DMS153 (cell line): ENCODE measurements at regions not wholly inside any gene's neighbourhood (a gene's known extent, or its start where the extent isn't known, plus 50 kb on each side); places are given as distances from the start of the nearest gene placed in this dataset.
"Not testable (repeated sequence)": the region's sequence is repeated elsewhere in the genome, so short reads cannot be mapped to it uniquely, and the experiment has no call there.

Experiments
- DNase-seq: peaks from one replicate; lab custom pipeline; 2025; lab: John Stamatoyannopoulos, UW

- not testable (repeated sequence) for DNase-seq
Observed at GRCh38 chr22:26972915-26973314, 315.5 kb downstream of the MIAT start.

GRCh38 chr22:26974034-26974433 lies 316.6 kb downstream of the MIAT start:
- no peak for DNase-seq

- no peak for DNase-seq
Observed at GRCh38 chr22:26974914-26975803, 317.8 kb downstream of the MIAT start.

- DNase-seq, result no peak
Observed at GRCh38 chr22:26975865-26976264, 318.5 kb downstream of the MIAT start.

- DNase-seq, result no peak
Observed at GRCh38 chr22:26977741-26978376, 320.5 kb downstream of the MIAT start.

- no peak for DNase-seq
Observed at GRCh38 chr22:26979294-26979693, 321.9 kb downstream of the MIAT start.

GRCh38 chr22:26981111-26981510 lies 323.7 kb downstream of the MIAT start:
- no peak for DNase-seq

GRCh38 chr22:26981541-26981940 lies 324.2 kb downstream of the MIAT start:
- no peak for DNase-seq

- DNase-seq, result no peak
Observed at GRCh38 chr22:26983311-26983710, 325.9 kb downstream of the MIAT start.

- no peak for DNase-seq
Observed at GRCh38 chr22:26985206-26985605, 327.8 kb downstream of the MIAT start.

- DNase-seq, result no peak
Observed at GRCh38 chr22:26985931-26986782, 328.8 kb downstream of the MIAT start.

GRCh38 chr22:26986884-26987283 lies 329.5 kb downstream of the MIAT start:
- DNase-seq, result no peak

GRCh38 chr22:26990503-26991189 lies 333.3 kb downstream of the MIAT start:
- DNase-seq, result no peak

GRCh38 chr22:26992556-26992955 lies 335.2 kb downstream of the MIAT start:
- no peak for DNase-seq

GRCh38 chr22:26993886-26994285 lies 336.5 kb downstream of the MIAT start:
- DNase-seq, result no peak

- no peak for DNase-seq
Observed at GRCh38 chr22:26994801-26995200, 337.4 kb downstream of the MIAT start.

- DNase-seq, result peak; percentile 50
Observed at GRCh38 chr22:26995235-26995634, 337.8 kb downstream of the MIAT start.

GRCh38 chr22:26996154-26996553 lies 338.8 kb downstream of the MIAT start:
- DNase-seq, result no peak

- DNase-seq, result no peak
Observed at GRCh38 chr22:26998129-26998528, 340.7 kb downstream of the MIAT start.

GRCh38 chr22:26998716-26999115 lies 341.3 kb downstream of the MIAT start:
- DNase-seq, result no peak

- no peak for DNase-seq
Observed at GRCh38 chr22:27003297-27003696, 345.9 kb downstream of the MIAT start.

- DNase-seq, result no peak
Observed at GRCh38 chr22:27004434-27004833, 347.0 kb downstream of the MIAT start.
